BE2C (cell line): ENCODE measurements at regions not wholly inside any gene's neighbourhood (a gene's known extent, or its start where the extent isn't known, plus 50 kb on each side); places are given as distances from the start of the nearest gene placed in this dataset.

Source experiments
- DNase-seq: peaks from one replicate; pipeline ENCODE4 v3.0.0-alpha.2; 2020
- H3K27me3 ChIP-seq: fragments of 250-450 bp; sonication (Bioruptor Pico); 2 replicates; pipeline ENCODE4 v1.5.1; 2020; ENCODE audit warnings: mild to moderate bottlenecking
- H3K36me3 ChIP-seq: fragments of 250-450 bp; sonication (Bioruptor Pico); 2 replicates; pipeline ENCODE4 v1.5.1; 2020; ENCODE audit warnings: mild to moderate bottlenecking
- H3K4me1 ChIP-seq: fragments of 250-450 bp; sonication (Bioruptor Pico); 2 replicates; pipeline ENCODE4 v1.5.1; 2020
- H3K4me3 ChIP-seq: 2 replicates; pipeline ENCODE4 v1.5.1; 2011; ENCODE audit warnings: low read depth, low read length
- H3K9me3 ChIP-seq: fragments of 250-450 bp; sonication (Bioruptor Pico); 2 replicates; pipeline ENCODE4 v1.5.1; 2020
- TF ChIP-seq, protein P1 (sequence below): IDR thresholded peaks from 2 replicates; pipeline ENCODE4 v1.5.1; 2012; ENCODE audit warnings: mild to moderate bottlenecking, low read depth, low read length

DNA sequence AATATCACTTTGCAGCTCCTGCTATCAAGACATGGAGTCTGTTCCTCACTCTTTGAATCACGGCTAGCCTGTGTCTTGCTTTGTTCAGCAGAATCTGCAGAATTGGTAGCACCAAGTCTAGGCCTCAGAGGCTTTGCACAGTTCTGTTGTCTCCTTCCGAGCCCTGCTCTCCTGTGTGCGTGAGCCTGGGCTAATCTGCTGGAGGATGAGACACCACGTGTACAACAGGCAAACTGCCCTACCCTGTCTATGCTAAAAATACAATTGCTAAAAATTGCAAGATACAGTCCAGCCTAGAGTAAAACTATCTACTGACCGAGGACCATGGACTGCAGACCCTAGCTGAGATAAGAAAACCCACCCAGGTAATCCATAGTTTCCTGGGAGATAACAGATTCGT, 484.7 kb downstream of the NPIPA7 start:
- no peak for DNase-seq
- Histone ChIP-seq H3K36me3 (no peaks in the 10 kb centered on the region), H3K4me1 (no peaks in the 10 kb centered on the region), H3K9me3 (no peaks in the 10 kb centered on the region), H3K4me3 (no peak overlapping the region), H3K27me3 (0 out of 2 replicates have a peak, but pooled peaks cover 4% of the 10 kb centered on the region)
- TF ChIP-seq, protein P1, sequence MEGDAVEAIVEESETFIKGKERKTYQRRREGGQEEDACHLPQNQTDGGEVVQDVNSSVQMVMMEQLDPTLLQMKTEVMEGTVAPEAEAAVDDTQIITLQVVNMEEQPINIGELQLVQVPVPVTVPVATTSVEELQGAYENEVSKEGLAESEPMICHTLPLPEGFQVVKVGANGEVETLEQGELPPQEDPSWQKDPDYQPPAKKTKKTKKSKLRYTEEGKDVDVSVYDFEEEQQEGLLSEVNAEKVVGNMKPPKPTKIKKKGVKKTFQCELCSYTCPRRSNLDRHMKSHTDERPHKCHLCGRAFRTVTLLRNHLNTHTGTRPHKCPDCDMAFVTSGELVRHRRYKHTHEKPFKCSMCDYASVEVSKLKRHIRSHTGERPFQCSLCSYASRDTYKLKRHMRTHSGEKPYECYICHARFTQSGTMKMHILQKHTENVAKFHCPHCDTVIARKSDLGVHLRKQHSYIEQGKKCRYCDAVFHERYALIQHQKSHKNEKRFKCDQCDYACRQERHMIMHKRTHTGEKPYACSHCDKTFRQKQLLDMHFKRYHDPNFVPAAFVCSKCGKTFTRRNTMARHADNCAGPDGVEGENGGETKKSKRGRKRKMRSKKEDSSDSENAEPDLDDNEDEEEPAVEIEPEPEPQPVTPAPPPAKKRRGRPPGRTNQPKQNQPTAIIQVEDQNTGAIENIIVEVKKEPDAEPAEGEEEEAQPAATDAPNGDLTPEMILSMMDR, result no peak

DNA sequence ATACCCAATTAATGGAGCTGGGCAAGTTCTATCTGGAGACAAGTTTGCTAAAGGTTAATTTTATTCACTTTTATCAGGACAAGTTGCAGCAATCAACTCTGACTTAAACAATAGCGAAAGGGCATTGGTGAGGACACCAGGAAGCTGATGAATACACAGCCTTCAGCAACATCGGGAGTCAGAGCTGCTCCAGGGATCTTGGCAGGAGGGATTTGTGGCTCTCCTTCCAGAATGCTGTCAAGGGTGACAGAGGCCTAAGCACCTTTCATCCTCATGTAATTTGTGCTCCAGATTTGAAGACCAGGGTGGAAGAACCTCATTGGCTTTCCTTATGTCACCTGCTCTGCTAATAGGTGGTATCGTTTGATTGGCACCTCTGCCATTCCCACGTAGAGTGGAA, 485.6 kb downstream of the NPIPA7 start:
- no peak for DNase-seq
- Histone ChIP-seq H3K4me1 (no peaks in the 10 kb centered on the region), H3K4me3 (no peak overlapping the region), H3K27me3 (0 out of 2 replicates have a peak, but pooled peaks cover 4% of the 10 kb centered on the region), H3K9me3 (no peaks in the 10 kb centered on the region), H3K36me3 (no peaks in the 10 kb centered on the region)
- TF ChIP-seq, protein P1, result no peak

DNA sequence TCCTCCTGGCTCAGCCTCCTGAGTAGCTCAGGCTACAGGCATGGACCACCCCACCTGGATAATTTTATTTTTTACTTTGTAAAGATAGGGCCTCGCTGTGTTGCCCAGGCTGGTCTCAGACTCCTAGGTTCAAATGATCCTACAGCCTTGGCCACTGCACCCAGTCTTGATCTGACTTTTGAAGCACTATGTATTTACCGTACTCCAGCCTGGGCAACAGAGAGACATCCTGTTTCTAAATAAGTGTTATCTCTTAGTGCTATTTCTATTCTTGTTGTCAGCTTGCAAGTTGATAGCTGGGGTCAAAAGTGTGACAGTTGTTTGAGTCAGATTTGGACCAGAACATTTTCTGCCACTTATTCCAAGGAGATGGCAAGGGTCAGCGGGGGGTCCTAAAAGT, 486.4 kb downstream of the NPIPA7 start:
- Histone ChIP-seq H3K36me3 (no peaks in the 10 kb centered on the region), H3K27me3 (0 out of 2 replicates have a peak, but pooled peaks cover 4% of the 10 kb centered on the region), H3K4me3 (no peak overlapping the region)

DNA sequence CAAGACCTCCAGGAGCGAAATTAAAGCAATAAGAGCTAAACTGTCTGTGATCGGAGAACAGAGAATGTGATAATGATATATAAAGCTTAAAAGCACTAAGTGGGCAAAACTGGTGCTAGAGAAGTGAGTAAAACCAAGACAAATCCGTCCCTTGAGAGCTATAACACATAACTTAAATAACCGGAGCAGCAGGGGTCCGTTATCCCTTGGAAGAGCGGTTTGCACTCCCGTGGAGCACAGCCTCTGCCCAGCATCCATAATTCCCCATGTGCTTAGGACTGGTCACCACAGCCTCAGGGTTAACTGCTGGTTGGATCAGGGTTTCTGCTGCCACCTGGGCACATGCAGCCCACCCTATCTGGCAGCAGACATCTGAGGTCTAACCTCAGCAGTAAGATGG, 489.0 kb downstream of the NPIPA7 start:
- Histone ChIP-seq H3K36me3 (no peaks in the 10 kb centered on the region), H3K4me1 (no peaks in the 10 kb centered on the region), H3K27me3 (peaks cover 4% of the 10 kb centered on the region; the same call in 1 of the 2 replicates), H3K9me3 (no peaks in the 10 kb centered on the region), H3K4me3 (no peak overlapping the region)
- TF ChIP-seq, protein P1, result no peak
- DNase-seq, result no peak

More for the DNA sequence above, 486.4 kb downstream of the NPIPA7 start:
- Histone ChIP-seq H3K4me1 (no peaks in the 10 kb centered on the region), H3K9me3 (no peaks in the 10 kb centered on the region)
- TF ChIP-seq, protein P1, result no peak
- no peak for DNase-seq

DNA sequence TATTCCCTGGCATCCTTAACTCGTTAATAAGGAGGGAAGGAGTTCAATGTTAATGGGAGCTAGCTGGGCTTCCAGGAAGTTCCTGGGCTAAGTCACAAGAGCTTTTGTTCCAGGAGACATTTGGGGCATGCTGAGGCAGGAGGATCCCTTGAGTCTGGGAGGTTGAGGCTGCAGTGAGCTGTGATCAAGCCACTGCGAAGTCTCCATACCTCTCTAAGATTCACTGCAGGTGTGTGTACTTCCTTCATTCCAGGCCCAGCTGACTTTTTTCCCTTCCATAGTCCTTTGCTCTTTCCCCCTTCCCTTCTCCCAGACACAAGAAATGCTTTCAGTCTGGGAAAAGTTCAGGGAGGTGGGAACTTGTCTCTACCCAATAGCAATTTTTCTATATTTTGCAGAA, 489.8 kb downstream of the NPIPA7 start:
- DNase-seq, result no peak
- Histone ChIP-seq H3K27me3 (peaks cover 4% of the 10 kb centered on the region; the same call in 1 of the 2 replicates), H3K4me1 (no peaks in the 10 kb centered on the region), H3K36me3 (no peaks in the 10 kb centered on the region), H3K4me3 (no peak overlapping the region), H3K9me3 (no peaks in the 10 kb centered on the region)
- TF ChIP-seq, protein P1, result no peak

DNA sequence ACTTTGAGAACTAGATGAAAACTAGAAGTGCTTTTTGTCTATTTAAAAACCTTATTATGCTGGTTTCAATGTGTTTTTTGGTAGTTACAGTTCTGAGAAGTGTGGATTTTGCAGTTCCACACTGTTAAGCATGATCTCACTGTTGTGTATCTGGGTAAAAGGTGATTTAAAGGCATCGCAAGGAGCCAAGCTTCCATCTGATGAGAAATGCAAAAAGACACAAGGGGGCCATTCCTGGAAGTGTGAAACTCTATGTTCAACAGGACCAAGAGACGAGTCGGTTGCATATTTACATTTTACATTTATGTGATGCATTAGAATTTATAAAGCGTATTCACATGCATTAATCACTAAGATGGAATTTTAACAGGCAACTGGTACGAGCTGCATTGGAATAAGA, 490.8 kb downstream of the NPIPA7 start:
- TF ChIP-seq, protein P1, result no peak
- Histone ChIP-seq H3K36me3 (no peaks in the 10 kb centered on the region), H3K4me3 (no peak overlapping the region), H3K27me3 (peaks cover 4% of the 10 kb centered on the region; the same call in 1 of the 2 replicates), H3K9me3 (no peaks in the 10 kb centered on the region), H3K4me1 (no peaks in the 10 kb centered on the region)
- no peak for DNase-seq
